ENCODE measurements at regions not wholly inside any gene's neighbourhood (a gene's known extent, or its start where the extent isn't known, plus 50 kb on each side); places are given as distances from the start of the nearest gene placed in this dataset.

- DNase-seq (ENCODE audit: low read depth): no peak
These were observed 92.1 kb downstream of the FOXL3 start for GRCh38 chr7:382043-382400.

GRCh38 chr7:386385-386784 lies 96.4 kb downstream of the FOXL3 start:
- no peak for DNase-seq (ENCODE audit: low read depth)

GRCh38 chr7:387132-388022 lies 97.4 kb downstream of the FOXL3 start:
- no peak for DNase-seq (ENCODE audit: low read depth)

DNA sequence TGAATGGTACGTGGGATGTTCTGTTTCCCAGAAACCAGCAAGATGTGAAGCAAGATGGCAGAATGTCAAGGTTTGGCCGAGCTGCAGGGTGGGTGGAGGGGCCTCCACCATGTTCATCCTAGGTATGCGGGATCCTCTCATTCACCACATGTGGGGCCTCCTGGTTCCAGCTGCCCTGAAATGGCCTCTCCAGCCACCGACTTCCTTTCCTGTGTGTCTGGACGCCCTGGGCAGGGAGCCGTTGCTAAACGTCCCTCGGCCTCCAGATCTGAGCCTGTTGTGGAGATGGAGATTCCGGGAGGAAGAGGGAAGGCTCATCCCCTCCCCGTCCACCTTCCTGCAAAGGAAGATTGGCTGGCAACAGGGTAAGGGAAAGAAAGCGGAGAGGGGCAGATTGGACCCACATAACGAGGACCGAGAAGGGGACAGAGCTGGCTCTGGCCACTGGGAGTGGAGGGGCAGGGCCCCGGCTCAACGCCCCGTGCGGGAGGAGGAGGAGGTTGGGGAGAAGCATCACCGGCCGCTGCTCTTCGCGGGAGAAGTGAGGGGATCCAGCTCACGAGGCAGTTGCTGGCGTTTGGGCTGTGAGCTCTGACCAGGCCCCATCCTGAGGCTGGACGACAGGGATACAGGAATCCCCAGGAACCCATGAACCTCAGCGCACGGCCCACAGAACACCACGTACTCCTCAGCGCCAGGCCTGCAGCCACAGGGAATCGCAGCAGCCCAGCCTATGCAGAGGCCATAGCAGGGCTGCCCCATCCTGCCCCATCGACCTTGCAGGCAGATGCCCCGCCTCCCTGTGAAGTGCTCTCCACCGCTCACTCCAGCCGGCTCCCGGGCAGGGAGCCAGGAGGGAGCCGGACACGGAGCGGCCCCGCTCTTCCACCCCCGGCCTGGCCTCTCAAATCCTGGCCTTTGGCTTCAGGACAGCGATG lies 98.3 kb downstream of the FOXL3 start:
- DNase-seq (ENCODE audit: low read depth): no peak

DNA sequence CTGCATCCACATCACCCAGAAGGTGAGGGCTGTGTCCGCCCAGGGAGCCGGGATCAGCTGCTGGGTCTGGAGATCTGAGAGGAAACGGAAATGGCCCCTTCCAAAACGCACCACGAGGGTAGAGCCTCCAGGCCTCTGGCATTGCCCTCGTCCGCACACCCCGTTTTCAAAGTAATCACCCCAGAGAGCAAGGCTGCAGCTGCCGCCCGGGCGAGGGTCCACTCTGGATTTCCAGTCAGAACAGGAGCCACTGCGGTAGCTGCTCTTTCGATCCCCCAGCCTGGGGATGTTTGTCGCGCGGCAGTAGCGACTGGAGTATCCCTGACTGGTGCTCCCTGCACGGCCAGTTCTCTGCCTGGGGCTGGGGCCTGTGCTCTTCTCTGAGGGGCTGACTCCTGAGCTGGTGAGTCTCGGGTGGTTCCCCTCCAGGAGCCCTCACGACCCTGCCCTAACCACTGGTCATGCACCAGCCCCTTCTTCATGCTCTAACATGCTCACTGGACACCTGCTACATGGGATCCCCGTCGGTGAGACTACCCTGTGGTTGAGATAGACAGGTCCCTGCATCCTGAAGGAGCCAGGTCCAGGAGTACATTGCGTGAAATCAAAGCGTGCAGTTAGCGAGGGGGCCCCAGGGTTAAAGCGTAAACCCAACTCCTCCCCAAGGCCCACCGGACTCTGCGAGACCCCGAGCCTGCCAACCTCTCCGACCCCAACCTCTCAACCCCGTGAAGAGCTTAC lies 99.2 kb downstream of the FOXL3 start:
- DNase-seq (ENCODE audit: low read depth): no peak

DNA sequence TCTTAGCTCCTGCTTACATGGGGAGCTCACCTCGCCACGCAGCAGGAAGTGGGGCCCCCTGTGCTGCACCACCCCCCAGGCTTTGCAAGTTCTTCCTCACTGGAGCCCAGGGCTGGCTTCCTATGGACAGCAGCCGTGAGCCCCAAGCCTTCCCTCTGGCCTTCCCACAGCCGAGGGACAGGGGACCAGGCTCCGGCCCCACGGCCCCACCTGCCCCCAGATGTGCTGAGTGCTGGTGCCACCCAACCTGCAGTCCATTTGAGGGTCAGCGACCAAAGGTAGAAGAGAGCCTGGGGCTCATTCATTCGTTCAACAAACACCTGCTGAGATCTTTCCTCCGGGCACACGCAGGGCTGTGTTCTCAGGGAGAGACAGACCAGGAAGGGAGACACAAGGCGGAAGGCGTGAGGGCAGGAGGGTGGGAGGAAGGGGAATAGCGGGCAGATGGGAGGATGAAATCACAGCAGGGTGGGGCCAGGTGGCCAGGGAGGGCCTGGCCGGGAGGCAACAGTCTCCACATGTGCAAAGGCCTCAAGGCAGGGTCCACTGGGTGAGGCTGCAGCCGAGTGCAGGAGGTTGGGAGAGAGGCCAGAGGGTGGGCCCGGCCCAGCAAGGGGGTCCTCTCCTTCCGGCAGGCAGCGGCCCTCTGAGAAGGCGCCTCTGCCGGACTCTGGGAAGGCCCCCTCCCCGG lies 100.1 kb downstream of the FOXL3 start:
- no peak for DNase-seq (ENCODE audit: low read depth)

- DNase-seq (ENCODE audit: low read depth): no peak
These were observed 100.9 kb downstream of the FOXL3 start for GRCh38 chr7:390761-391410.

DNA sequence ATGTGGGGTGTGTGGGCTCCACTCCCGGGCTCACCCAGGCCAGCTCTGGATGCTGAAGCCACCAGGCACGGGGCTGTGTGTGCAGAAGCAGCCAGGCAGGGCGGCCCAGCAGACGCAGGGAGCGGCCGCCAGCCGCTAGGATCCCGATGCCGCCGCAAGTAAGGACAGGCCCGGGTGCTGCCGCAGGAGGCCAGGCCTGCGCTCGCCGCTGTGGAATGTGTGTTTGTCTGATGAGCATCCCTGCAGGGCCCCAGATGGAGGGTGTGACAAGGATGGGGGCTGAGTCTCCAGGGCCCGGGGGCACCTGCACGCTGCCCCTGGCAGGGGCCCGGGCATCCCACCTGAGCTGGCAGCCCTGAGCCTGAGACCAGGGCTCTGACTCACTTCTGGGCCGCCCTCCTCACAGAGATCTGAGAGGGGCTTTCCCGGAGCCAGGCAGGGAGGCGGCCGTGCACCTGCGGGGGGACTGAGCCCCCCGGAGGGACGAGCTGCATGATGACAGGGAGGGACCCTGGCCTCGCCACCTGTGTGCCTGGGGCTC lies 101.5 kb downstream of the FOXL3 start:
- DNase-seq (ENCODE audit: low read depth): no peak

DNA sequence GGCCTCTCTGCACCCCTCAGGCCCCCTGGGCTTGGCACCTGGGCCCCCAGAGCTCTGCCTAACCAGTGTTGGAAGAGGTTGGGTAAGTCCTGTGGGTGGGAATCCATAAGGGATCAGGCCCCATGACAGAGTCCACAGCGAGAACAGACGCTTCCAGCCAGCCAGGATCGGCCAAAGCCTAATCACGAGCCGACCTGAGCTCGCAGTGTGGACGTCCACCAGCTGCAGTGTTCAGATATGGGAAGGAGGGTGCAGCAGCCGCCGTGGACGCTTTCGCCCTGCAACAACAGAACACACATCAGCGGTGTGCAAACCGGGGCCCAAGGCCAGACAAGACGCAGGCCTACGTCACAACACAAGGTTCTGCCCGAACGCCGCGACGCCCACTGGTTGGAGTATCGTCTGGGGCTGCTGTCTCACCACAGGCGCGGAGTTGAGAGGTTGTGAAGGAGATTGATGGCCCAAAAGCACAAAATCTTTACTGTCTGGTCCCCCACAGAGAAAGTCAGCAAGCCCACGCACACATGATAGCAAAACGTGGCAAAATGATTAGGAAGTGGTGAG lies 102.1 kb downstream of the FOXL3 start:
- no peak for DNase-seq (ENCODE audit: low read depth)

- DNase-seq (ENCODE audit: low read depth): no peak
These were observed 102.9 kb downstream of the FOXL3 start for GRCh38 chr7:392822-393221.

DNA sequence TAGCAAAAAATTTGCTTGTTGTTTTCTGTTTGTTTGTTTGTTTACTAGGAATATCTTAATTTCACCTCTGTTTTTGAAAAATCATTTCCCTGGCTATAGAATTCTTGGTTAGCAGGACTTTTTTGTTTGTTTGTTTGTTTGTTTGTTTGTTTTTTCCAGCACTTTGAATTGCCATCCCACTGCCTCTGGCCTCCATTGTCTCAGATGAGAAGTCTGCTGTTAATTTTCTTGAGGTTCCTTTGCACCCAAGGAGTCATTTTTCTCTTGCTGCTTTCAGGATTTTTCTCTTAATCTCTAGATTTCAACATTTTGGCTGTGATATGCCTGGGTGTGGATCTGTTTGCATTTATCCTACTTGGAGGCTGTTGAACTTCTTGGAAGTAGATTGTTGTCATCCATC lies 105.7 kb downstream of the FOXL3 start:
- no peak for DNase-seq (ENCODE audit: low read depth)

DNA sequence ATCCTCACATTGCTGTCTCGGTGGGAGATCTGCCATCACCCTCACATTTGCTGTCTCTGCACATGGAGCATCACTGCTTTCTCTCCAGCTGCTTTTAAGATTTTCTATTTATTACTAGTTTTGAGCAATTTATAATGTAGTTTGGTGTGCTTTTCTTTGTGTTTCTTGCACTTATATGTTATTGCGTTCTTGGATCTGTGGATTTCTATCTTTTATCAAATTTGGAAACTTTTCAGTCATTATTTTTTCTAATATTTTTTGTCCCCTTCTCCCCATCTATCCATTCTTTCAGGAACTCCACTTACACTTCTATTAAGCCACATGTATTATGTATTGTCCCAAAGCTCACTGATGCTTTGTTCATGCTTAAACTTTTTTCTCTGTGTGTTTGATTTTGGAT lies 108.9 kb downstream of the FOXL3 start:
- DNase-seq (ENCODE audit: low read depth): no peak

DNA sequence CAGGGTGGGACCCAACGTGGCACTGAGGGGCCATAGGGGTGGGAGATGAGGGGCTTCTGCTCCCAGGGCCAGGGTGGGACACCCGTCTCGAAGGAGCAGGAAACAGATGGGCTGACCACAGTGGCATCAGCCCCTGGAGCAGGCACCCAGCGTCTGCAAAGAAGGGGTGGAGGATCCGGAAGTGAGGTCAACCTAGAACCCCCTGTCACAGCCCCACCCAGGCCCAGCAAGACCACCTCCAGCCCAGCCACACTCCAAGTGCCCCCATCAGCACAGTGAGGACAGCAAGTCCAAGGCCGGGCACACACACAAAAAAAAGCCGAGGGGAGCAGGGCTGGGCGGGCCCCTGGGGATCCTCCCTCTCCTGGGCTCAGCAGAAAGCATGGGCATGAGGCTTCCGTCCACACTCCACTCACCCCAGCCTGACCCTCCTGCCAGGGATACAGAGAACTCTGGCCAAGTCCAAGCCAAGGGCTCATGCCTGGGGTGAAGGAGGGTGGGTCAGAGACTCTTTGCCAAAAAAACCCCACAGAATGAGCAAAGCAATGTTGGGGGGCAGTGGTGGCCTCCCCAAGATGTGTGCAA lies 111.0 kb downstream of the FOXL3 start:
- DNase-seq (ENCODE audit: low read depth): no peak

GRCh38 chr7:401495-401894 lies 111.5 kb downstream of the FOXL3 start:
- DNase-seq (ENCODE audit: low read depth): no peak

- DNase-seq (ENCODE audit: low read depth): no peak
These were observed 114.7 kb downstream of the PDGFA start for GRCh38 chr7:404812-405488.

- DNase-seq (ENCODE audit: low read depth): no peak
These were observed 114.0 kb downstream of the PDGFA start for GRCh38 chr7:405489-406211.

DNA sequence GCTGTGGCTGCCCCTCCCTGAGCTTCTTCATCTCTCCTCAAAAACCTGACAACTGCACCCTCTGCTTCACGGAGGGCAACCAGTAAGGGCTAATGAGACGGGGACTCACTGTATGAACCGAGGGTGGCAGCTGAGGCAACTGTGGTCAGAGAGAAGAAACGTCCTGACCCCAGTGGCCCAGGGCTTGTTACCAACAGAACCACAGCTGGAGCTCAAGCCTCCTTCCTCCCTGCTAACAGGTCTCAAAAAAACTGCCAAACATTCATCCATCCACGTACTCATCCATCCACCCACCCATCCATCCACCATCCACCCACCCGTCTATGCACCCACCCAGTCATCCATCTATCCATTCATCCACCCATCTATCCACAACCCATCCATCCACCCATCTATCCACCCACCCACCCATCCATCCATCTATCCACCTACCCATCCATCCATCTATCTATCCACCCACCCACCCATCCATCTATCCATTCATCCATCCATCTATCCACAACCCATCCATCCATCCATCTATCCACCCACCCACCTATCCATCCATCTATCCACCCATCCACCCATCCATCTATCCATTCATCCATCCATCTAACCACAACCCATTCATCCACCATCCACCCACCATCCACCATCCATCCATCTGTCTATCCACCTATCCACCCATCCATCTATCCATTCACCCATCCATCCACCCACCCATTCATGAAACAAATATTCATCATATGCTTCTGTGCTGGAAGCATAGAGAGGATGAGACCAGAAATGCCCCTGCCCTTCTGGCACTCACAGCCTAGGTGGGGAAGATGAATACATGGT lies 111.7 kb downstream of the PDGFA start:
- DNase-seq (ENCODE audit: low read depth): no peak

- DNase-seq (ENCODE audit: low read depth): no peak
These were observed 110.8 kb downstream of the PDGFA start for GRCh38 chr7:408751-409311.

Measured in T follicular helper cell (primary cell).